ENCODE measurements at regions not wholly inside any gene's neighbourhood (a gene's known extent, or its start where the extent isn't known, plus 50 kb on each side); places are given as distances from the start of the nearest gene placed in this dataset.
"Not testable (repeated sequence)": the region's sequence is repeated elsewhere in the genome, so short reads cannot be mapped to it uniquely, and the experiment has no call there.

DNA sequence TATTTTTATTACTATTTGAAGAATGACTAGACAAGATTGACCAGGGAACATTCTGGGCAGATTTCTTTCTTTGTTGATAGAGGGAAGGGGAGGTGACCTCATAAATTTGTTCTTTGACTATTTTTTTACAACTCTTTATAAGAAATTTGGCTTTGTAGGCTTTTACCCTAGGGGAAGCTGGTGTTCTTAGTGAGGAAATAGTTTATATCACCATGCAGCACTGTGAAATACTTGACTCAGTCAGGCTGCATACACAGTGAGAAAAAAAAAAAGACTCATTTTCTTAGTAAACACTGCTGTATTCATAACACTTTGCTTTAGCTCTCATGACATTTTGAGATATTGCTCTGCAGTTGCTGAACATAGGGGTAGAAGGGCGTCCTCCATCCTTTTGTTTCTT is 336.6 kb upstream of the PIK3R1 start:
- Mint-ChIP-seq H3K27me3 (peaks cover 46% of the 10 kb centered on the region), H3K36me3 (ENCODE audit: low read depth) (peaks cover 7% of the 10 kb centered on the region), H3K4me1 (no peaks in the 10 kb centered on the region), H3K4me3 (no peak overlapping the region), H3K27ac (no peak overlapping the region)
- H3K9me3 ChIP-seq (ENCODE audit: control insufficient read depth, low read length, poor library complexity, severe bottlenecking): no peaks in the 10 kb centered on the region
- ATAC-seq (no peak), DNase-seq (no peak)

DNA sequence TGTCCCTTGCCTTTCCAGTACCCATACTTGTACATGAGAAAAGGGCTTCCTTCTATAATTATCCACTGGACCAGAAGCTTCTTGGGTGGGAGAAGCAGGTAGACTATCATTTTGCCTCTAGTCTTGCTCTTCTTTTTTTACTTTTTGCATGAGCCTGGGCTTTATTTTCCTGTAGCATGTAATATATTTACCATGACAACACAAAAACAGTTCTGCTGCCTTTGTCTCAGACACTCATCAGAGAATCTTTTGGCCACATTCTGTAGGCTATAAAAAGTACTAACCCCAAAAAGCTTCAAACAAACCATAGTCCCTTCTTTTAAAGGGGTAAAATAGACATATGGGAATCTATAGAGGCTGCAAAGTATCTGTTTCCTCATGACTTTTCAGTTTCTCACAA is 339.2 kb upstream of the PIK3R1 start:
- no peak overlapping the region for H3K27ac Mint-ChIP-seq

DNA sequence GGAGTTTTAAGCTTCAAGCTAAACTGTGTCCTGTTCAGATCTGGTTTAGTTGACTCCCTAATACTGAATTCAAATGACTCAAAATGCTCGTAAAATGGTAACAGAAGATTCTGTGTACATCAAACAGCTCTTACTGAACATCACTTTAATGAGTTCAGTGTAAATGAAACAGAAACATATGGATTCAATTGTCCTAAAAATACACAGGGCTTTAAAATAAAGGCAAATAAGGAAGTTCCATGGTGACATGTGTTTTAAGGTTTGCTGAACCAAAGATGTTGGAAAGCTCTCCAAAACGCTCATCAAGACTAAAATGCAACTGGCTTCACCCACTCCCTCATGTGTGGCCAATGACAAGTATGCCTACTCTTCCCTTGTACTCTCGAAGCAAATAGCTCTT is 340.0 kb upstream of the PIK3R1 start:
- H3K36me3 Mint-ChIP-seq (ENCODE audit: low read depth): no peaks in the 10 kb centered on the region
- H3K4me1 Mint-ChIP-seq: no peaks in the 10 kb centered on the region
- peaks cover 20% of the 10 kb centered on the region for H3K27me3 Mint-ChIP-seq
- DNase-seq: no peak
- no peaks in the 10 kb centered on the region for H3K9me3 ChIP-seq (ENCODE audit: control insufficient read depth, low read length, poor library complexity, severe bottlenecking)
- no peak for ATAC-seq
- H3K4me3 Mint-ChIP-seq: no peak overlapping the region
- H3K27ac Mint-ChIP-seq: no peak overlapping the region

More for the DNA sequence above, 339.2 kb upstream of the PIK3R1 start:
- no peaks in the 10 kb centered on the region for H3K4me1 Mint-ChIP-seq
- peaks cover 28% of the 10 kb centered on the region for H3K27me3 Mint-ChIP-seq
- no peaks in the 10 kb centered on the region for H3K36me3 Mint-ChIP-seq (ENCODE audit: low read depth)
- H3K4me3 Mint-ChIP-seq: no peak overlapping the region
- ATAC-seq: no peak
- H3K9me3 ChIP-seq (ENCODE audit: control insufficient read depth, low read length, poor library complexity, severe bottlenecking): no peaks in the 10 kb centered on the region
- DNase-seq: no peak

DNA sequence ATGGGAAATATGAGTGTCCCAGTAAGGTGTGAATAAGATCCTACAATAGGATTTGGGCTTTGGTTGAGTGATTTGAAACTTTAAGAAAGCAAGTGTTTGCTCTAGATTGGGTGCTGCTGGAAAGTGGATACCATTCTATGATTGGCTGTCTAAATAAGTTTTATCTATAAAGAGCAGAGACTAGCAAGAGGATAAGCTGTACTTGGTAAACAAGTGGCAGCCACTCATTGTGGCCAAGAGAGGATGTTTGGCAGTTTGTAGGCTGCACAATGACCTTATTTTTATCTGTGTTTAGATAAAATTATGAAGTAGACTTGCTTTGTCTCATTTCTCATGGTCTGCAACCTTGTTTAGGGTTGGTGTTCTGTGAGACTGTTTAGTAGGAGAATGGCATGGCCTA is 341.6 kb upstream of the PIK3R1 start:
- H3K4me3 Mint-ChIP-seq: no peak overlapping the region
- no peak for ATAC-seq
- no peaks in the 10 kb centered on the region for H3K9me3 ChIP-seq (ENCODE audit: control insufficient read depth, low read length, poor library complexity, severe bottlenecking)
- H3K36me3 Mint-ChIP-seq (ENCODE audit: low read depth): no peaks in the 10 kb centered on the region
- no peak overlapping the region for H3K27ac Mint-ChIP-seq
- DNase-seq: no peak
- no peaks in the 10 kb centered on the region for H3K4me1 Mint-ChIP-seq
- H3K27me3 Mint-ChIP-seq: peaks cover 7% of the 10 kb centered on the region

DNA sequence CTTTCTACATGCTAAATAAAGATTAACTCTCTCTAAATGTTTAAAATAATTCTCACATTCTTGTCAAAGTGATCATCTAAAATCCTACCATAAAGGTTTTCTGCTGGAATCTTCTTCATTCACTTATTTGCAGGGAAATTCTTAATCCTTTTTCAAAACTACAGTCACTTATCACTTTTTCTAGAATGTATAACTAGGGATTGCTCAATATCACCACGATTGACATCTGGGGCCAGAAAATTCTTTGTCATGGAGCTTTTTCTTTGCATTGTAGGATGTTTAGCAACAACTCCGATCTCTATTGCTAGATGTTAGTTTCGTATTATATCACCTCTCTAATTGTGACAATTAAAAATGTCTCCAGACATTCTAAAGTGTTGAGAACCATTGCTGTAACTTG is 344.9 kb upstream of the PIK3R1 start:
- no peak overlapping the region for H3K27ac Mint-ChIP-seq
- no peak overlapping the region for H3K4me3 Mint-ChIP-seq
- H3K27me3 Mint-ChIP-seq: peaks cover 4% of the 10 kb centered on the region
- no peaks in the 10 kb centered on the region for H3K9me3 ChIP-seq (ENCODE audit: control insufficient read depth, low read length, poor library complexity, severe bottlenecking)
- H3K4me1 Mint-ChIP-seq: no peaks in the 10 kb centered on the region
- DNase-seq (no peak), ATAC-seq (no peak)
- no peaks in the 10 kb centered on the region for H3K36me3 Mint-ChIP-seq (ENCODE audit: low read depth)

DNA sequence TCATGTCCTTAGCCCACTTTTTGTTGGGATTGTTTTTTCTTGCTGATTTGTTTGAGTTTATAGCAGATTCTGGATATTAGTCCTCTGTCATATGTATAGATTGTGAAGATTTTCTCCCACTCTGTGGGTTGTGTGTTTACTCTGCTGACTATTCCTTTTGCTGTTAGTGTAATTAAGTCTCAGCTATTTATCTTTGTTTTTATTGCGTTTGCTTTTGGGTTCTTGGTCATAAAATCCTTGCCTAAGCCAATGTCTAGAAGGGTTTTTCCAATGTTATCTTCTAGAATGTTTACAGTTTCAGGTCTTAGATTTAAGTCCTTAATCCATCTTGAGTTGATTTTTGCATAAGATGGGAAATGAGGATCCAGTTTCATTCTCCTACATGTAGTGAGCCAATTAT is 351.2 kb upstream of the PIK3R1 start:
- not testable (repeated sequence) for ATAC-seq; DNase-seq; H3K4me3 Mint-ChIP-seq; H3K36me3 Mint-ChIP-seq (ENCODE audit: low read depth); H3K9me3 ChIP-seq (ENCODE audit: control insufficient read depth, low read length, poor library complexity, severe bottlenecking); H3K27ac Mint-ChIP-seq; H3K4me1 Mint-ChIP-seq; H3K27me3 Mint-ChIP-seq

DNA sequence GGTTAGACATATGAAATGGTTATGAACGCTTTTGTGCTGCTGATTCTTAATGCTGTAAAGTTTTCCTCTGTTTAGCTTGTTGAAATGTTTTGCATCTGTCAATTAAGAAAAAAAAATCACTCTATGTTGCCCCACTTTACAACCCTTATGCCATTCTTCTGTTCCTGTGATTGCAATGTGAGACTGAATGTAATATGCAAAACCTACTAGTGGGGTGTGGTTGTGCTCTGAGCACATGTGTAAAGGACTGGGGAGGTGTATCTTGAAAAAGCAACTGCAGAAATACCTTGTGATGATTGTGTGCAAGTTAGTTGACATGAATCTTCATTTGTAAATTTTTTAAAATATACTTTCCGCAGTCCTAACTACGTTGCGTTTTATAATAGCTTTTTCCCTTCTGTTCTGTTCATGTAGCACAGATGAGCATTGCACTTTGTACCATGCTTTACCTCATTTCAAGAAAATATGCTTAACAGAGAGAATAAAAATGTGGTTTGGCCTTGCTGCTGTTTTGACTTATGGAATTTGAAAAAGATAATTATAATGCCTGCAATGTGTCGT is 357.0 kb upstream of the PIK3R1 start:
- no peaks in the 10 kb centered on the region for H3K27me3 Mint-ChIP-seq
- DNase-seq: no peak
- ATAC-seq: no peak
- H3K27ac Mint-ChIP-seq: no peak overlapping the region
- no peak overlapping the region for H3K4me3 Mint-ChIP-seq
- no peaks in the 10 kb centered on the region for H3K36me3 Mint-ChIP-seq (ENCODE audit: low read depth)
- H3K4me1 Mint-ChIP-seq: no peaks in the 10 kb centered on the region
- H3K9me3 ChIP-seq (ENCODE audit: control insufficient read depth, low read length, poor library complexity, severe bottlenecking): no peaks in the 10 kb centered on the region

DNA sequence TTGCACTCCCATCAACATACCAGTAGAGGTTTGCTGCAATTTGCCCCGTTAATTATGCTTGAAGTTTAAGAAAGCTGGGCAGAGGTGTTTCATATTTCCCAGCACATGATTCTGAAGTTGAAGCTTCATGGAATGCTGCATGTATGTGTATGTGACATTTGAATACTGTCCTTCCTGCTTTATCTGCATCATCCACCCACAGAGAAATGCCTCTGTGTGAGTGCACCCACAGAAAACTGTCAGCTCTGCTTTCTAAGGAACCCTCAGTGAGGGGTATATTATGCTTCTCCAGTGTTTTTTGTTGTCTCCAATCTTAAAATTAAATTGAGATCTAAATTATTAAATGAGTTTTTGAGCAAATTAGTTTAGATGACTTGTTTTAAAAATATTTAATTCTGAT is 358.1 kb upstream of the PIK3R1 start:
- H3K9me3 ChIP-seq (ENCODE audit: control insufficient read depth, low read length, poor library complexity, severe bottlenecking): no peaks in the 10 kb centered on the region
- Mint-ChIP-seq H3K36me3 (ENCODE audit: low read depth) (no peaks in the 10 kb centered on the region), H3K27me3 (no peaks in the 10 kb centered on the region), H3K4me3 (no peak overlapping the region), H3K4me1 (no peaks in the 10 kb centered on the region), H3K27ac (no peak overlapping the region)
- ATAC-seq (no peak), DNase-seq (no peak)

DNA sequence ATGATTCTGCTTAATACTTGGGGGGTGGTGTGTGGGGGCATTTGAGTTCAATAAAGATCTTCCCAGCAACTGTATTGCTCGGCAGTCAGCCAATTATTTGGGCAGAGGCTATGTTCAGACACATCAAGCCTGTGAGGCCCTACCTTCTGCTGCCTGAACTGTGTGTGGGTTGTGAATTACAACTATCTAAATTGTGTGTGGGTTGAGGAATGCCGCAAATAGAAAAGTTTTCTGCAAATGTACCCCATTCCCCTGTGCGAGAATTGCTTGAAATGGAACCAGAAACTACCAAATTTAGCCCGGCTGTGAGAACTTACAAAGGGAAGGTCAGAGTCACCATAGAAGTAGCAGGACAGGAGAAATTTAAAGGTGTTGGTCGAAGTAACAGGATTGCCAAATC is 360.0 kb upstream of the PIK3R1 start:
- no peaks in the 10 kb centered on the region for H3K9me3 ChIP-seq (ENCODE audit: control insufficient read depth, low read length, poor library complexity, severe bottlenecking)
- ATAC-seq: no peak
- Mint-ChIP-seq H3K27ac (no peak overlapping the region), H3K4me1 (no peaks in the 10 kb centered on the region), H3K4me3 (no peak overlapping the region), H3K36me3 (ENCODE audit: low read depth) (no peaks in the 10 kb centered on the region), H3K27me3 (no peaks in the 10 kb centered on the region)
- no peak for DNase-seq

DNA sequence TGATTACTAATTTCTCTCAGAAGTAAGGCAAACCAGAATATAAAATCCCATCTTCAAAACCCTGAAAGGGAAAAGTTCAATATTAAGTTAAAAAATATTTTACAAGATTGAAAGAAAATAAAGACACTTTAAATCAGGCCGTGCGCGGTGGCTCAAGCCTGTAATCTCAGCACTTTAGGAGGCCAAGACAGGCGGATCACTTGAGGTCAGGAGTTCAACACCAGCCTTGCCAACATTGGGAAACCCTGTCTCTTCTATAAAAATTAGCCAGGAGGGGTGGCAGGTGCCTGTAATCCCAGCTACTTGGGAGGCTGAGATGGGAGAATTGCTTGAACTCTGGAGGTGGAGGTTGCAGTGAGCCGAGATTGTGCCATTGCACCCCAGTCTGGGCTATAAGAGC is 364.6 kb upstream of the PIK3R1 start:
- not testable (repeated sequence) for H3K9me3 ChIP-seq (ENCODE audit: control insufficient read depth, low read length, poor library complexity, severe bottlenecking); H3K27ac Mint-ChIP-seq; H3K4me3 Mint-ChIP-seq; DNase-seq; H3K27me3 Mint-ChIP-seq; ATAC-seq; H3K4me1 Mint-ChIP-seq; H3K36me3 Mint-ChIP-seq (ENCODE audit: low read depth)

DNA sequence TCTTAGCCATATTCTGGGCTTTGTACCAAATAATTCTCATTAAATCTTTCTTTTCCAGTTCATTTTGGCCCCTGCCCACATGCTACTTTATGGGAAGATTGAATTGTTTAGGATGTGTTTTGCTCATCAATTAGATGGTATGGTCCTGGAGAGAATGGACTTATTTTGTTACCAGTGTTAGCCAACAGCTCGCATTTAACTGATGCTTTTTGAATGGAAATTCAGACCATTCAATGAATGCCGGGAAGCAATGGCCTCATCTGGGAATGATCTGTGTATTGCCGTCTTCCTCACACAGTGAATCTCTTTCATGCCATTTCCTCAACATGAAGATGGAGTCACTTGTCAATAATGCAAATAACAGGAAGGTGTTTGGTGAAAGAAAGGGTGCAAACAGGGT is 370.6 kb upstream of the PIK3R1 start:
- Mint-ChIP-seq H3K36me3 (ENCODE audit: low read depth) (no peaks in the 10 kb centered on the region), H3K4me1 (no peaks in the 10 kb centered on the region), H3K27ac (no peak overlapping the region), H3K4me3 (no peak overlapping the region), H3K27me3 (peaks cover 44% of the 10 kb centered on the region)
- DNase-seq (no peak), ATAC-seq (no peak)
- no peaks in the 10 kb centered on the region for H3K9me3 ChIP-seq (ENCODE audit: control insufficient read depth, low read length, poor library complexity, severe bottlenecking)

DNA sequence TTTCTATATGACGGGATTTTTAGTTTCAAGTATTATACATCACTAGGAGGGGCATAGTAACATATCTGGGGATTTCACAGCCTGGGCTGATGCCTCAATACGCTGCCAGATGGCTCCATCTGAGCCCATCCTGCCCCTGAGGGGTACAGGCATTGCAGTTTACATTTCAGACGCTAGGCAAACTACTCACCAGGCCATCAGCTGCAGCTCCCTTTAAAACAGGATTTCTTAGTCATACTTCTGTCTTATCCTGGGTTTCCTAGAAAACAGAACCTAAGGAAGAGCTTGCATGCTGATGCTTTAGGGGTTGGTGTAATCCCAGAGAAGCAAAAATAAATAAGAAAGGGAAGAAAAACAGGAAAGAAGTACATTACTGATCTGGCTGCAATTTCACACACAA is 372.8 kb upstream of the PIK3R1 start:
- no peaks in the 10 kb centered on the region for H3K36me3 Mint-ChIP-seq (ENCODE audit: low read depth)
- no peaks in the 10 kb centered on the region for H3K9me3 ChIP-seq (ENCODE audit: control insufficient read depth, low read length, poor library complexity, severe bottlenecking)
- no peaks in the 10 kb centered on the region for H3K4me1 Mint-ChIP-seq
- H3K27me3 Mint-ChIP-seq: peaks cover 44% of the 10 kb centered on the region
- no peak overlapping the region for H3K4me3 Mint-ChIP-seq
- H3K27ac Mint-ChIP-seq: no peak overlapping the region
- ATAC-seq (no peak), DNase-seq (no peak)

DNA sequence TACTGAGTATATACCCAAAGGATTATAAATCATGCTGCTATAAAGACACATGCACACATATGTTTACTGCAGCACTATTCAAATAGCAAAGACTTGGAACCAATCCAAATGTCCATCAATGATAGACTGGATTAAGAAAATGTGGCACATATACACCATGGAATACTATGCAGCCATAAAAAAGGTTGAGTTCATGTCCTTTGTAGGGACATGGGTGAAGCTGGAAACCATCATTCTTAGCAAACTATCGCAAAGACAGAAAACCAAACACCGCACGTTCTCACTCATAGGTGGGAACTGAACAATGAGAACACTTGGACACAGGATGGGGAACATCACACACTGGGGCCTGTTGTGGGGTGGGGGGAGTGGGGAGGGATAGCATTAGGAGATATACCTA is 378.3 kb upstream of the PIK3R1 start:
- H3K4me3 Mint-ChIP-seq; H3K4me1 Mint-ChIP-seq; H3K9me3 ChIP-seq (ENCODE audit: control insufficient read depth, low read length, poor library complexity, severe bottlenecking); DNase-seq; H3K36me3 Mint-ChIP-seq (ENCODE audit: low read depth); H3K27ac Mint-ChIP-seq; ATAC-seq: not testable (repeated sequence)
- peaks cover 23% of the 10 kb centered on the region for H3K27me3 Mint-ChIP-seq

DNA sequence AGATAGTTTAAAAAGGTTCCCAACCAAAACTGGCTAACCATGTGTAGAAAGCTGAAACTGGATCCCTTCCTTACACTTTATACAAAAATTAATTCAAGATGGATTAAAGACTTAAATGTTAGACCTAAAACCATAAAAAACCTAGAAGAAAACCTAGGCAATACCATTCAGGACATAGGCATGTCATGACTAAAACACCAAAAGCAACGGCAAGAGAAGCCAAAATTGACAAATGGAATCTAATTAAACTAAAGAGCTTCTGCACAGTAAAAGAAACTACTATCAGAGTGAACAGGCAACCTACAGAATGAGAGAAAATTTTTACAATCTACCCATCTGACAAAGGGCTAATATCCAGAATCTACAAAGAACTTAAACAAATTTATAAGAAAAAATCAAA is 379.1 kb upstream of the PIK3R1 start:
- DNase-seq; H3K4me1 Mint-ChIP-seq; H3K36me3 Mint-ChIP-seq (ENCODE audit: low read depth); H3K27ac Mint-ChIP-seq; ATAC-seq; H3K9me3 ChIP-seq (ENCODE audit: control insufficient read depth, low read length, poor library complexity, severe bottlenecking); H3K4me3 Mint-ChIP-seq: not testable (repeated sequence)
- H3K27me3 Mint-ChIP-seq: peaks cover 26% of the 10 kb centered on the region

DNA sequence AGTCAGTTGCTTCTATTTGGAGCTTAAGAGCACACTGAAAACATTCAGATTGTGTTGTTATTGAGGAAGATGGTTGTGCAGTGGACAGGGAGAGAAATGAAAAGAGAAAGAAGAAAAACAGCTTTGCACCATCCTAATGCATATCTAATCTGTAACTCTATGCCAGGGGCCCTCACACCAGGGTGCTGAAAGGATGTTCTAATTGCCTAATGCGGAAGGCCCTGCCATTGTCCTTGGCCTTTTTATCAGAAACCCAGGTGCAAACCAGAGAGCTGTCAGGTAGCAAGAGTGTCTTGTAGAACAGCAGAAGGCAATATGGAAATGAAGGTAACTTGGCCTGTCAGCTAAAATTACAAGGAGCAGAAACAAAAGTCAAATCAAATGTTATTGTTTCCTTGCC is 384.5 kb upstream of the PIK3R1 start:
- H3K36me3 Mint-ChIP-seq (ENCODE audit: low read depth): no peaks in the 10 kb centered on the region
- ATAC-seq: no peak
- H3K4me3 Mint-ChIP-seq: no peak overlapping the region
- H3K27ac Mint-ChIP-seq: no peak overlapping the region
- H3K27me3 Mint-ChIP-seq: peaks cover 37% of the 10 kb centered on the region
- H3K4me1 Mint-ChIP-seq: peaks cover 6% of the 10 kb centered on the region
- DNase-seq: no peak
- H3K9me3 ChIP-seq (ENCODE audit: control insufficient read depth, low read length, poor library complexity, severe bottlenecking): no peaks in the 10 kb centered on the region
